Kidney (tissue), 13 donors: ENCODE measurements at regions not wholly inside any gene's neighbourhood (a gene's known extent, or its start where the extent isn't known, plus 50 kb on each side); places are given as distances from the start of the nearest gene placed in this dataset.
A peak's percentile ranks its signal among the peaks of the same experiment; 100 is the strongest.

Source experiments
- DNase-seq, 5 donors: peaks; one replicate each; pipeline ENCODE4 v3.0.0-alpha.2; 2013 to 2020
- FAIRE-seq: peaks from 2 replicates; lab custom pipeline; 2012; peaks lifted over from hg19 to GRCh38; lab: Jason Lieb, UNC
- H3K27ac ChIP-seq, 2 donors: one replicate each; pipeline ENCODE4 v1.7.0; 2013; ENCODE audit warnings: low read depth in 2 of 2, low read length in 2 of 2, inconsistent platforms in 1 of 2
- H3K27me3 ChIP-seq: one replicate; pipeline ENCODE4 v1.7.1; 2013; ENCODE audit warnings: low read length, inconsistent platforms; ENCODE audit not compliant: control insufficient read depth, insufficient read depth
- H3K36me3 ChIP-seq, 3 donors: one replicate each; pipeline versions ENCODE4 v1.7.0 to v1.7.1; 2013; ENCODE audit warnings: low read length in 3 of 3, control low read depth in 1 of 3, inconsistent platforms in 1 of 3; ENCODE audit not compliant: insufficient read depth in 3 of 3, control insufficient read depth in 2 of 3
- H3K4me1 ChIP-seq, 3 donors: one replicate each; pipeline versions ENCODE4 v1.7.0 to v1.7.1; 2013; ENCODE audit warnings: low read length in 3 of 3, inconsistent platforms in 1 of 3, low read depth in 1 of 3; ENCODE audit not compliant: control insufficient read depth in 2 of 3, insufficient read depth in 2 of 3
- H3K4me3 ChIP-seq, 3 donors: one replicate each; pipeline versions ENCODE4 v1.7.0 to v1.8.1; 2013; ENCODE audit warnings: low read length in 3 of 3, control low read depth in 1 of 3, inconsistent platforms in 1 of 3
- H3K9ac ChIP-seq, 3 donors: one replicate each; pipeline versions ENCODE4 v1.7.0 to v1.7.1; 2013; ENCODE audit warnings: low read length in 3 of 3, control low read depth in 1 of 3, inconsistent platforms in 1 of 3
- H3K9me3 ChIP-seq, 3 donors: one replicate each; pipeline versions ENCODE4 v1.7.0 to v1.7.1; 2013; ENCODE audit warnings: low read length in 3 of 3, control low read depth in 1 of 3, inconsistent platforms in 1 of 3; ENCODE audit not compliant: control insufficient read depth in 2 of 3, insufficient read depth in 1 of 3
- intact Hi-C: fragments of 100-400 bp; cut with DNase I; formaldehyde crosslinking; loops from one replicate; pipeline ENCODE4 v1.11.1; 2022
- TF ChIP-seq, protein P1 (sequence below): IDR thresholded peaks from 3 replicates; pipeline ENCODE4 v1.5.1; 2012; ENCODE audit warnings: mild to moderate bottlenecking, moderate library complexity, borderline replicate concordance; ENCODE audit not compliant: insufficient read depth; ENCODE audit errors: extremely low read depth
- donor health status: control.
- donor health status: control.
- donor health status: control.
- donor health status: control.
- donor health status: control.
- donor health status: DM: yes; HTN: yes; CAD: no.
- donor health status: Normal renal cell carcinoma (clear cell type).

DNA sequence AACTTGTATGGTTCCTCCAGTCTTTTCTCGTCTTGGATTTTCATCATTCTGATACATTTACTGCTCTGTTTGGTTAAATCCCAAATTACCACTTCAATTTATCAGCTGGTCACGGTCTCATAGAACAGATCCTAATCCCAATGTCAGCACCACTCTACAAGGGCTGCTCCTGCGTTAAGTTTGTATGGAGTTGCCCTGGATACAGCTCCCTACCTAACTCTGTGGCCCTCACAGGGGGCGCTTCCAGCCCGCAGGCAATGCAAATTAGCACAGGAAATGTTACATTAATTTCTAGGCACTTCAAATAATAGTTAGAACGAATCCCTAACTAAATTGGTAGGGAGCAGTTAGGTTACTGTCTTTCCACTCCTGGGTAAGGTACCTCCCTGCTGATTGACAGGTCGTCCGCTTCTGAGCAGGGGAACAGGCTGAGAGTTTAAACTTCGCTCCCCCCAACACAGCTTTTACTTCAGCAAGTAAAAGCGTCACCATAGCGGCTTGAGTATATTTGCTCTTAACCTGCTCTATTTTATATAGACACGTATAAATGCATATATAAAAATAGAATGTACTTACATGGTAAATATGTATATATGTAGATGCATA is 238.5 kb upstream of the FANCL start:
- FAIRE-seq (no peak), DNase-seq (peak in 4 of 5 donors; percentile 35 to 54 (median 44))
- Histone ChIP-seq H3K27me3 (no peaks in the 10 kb centered on the region), H3K4me1 (no peaks in the 10 kb centered on the region), H3K4me3 (no peak overlapping the region), H3K36me3 (no peaks in the 10 kb centered on the region), H3K9ac (no peak overlapping the region), H3K9me3 (no peaks in the 10 kb centered on the region), H3K27ac (no peak overlapping the region)
- intact Hi-C loops: no loop called here
- TF ChIP-seq, protein P1, sequence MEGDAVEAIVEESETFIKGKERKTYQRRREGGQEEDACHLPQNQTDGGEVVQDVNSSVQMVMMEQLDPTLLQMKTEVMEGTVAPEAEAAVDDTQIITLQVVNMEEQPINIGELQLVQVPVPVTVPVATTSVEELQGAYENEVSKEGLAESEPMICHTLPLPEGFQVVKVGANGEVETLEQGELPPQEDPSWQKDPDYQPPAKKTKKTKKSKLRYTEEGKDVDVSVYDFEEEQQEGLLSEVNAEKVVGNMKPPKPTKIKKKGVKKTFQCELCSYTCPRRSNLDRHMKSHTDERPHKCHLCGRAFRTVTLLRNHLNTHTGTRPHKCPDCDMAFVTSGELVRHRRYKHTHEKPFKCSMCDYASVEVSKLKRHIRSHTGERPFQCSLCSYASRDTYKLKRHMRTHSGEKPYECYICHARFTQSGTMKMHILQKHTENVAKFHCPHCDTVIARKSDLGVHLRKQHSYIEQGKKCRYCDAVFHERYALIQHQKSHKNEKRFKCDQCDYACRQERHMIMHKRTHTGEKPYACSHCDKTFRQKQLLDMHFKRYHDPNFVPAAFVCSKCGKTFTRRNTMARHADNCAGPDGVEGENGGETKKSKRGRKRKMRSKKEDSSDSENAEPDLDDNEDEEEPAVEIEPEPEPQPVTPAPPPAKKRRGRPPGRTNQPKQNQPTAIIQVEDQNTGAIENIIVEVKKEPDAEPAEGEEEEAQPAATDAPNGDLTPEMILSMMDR: no peak

DNA sequence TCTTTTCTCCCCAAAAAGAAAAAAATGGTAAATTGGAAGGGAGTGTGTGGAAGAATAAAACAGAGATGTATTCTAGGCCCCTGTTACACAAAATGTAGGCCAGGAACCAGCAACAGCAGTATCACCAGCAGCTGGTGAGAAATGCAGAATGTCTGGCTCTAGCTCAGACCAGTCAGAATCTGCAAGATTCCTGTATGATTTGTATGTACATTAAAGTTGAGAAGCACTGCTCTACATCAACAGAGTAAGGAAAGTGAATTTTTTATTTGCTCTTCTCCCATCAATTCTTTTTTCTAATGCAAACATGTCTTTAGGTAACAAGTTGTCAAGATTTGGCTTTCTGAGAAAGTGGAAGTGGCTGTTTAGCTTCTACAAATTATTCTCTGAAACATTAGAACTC is 235.4 kb upstream of the FANCL start:
- Histone ChIP-seq H3K4me1 (no peaks in the 10 kb centered on the region), H3K9me3 (no peaks in the 10 kb centered on the region), H3K27me3 (no peaks in the 10 kb centered on the region), H3K27ac (no peak overlapping the region), H3K4me3 (no peak overlapping the region), H3K36me3 (no peaks in the 10 kb centered on the region), H3K9ac (no peak overlapping the region)
- FAIRE-seq: no peak
- intact Hi-C loops: no loop called here
- DNase-seq: no peak
- TF ChIP-seq, protein P1: no peak

DNA sequence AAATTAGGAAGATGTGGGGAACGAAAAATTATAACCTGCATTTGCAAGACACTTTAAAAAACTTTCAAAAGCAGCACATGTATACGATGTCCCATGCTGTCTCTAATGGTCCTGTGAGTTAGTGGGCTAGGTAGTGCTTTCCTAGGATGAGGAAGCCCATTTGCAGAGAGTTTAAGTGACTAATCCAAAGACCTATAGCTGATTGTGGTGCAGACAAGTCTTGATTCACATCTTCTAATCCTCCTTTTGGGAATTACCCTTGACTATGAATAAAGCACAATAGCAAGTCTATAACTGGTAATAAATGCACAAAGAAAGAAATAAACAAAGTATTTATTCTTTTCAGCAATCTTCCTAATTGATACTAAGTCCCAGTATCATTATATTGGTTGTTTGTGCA is 234.6 kb upstream of the FANCL start:
- no peaks in the 10 kb centered on the region for H3K9me3 ChIP-seq
- intact Hi-C loops: no loop called here
- no peak overlapping the region for H3K4me3 ChIP-seq
- no peak overlapping the region for H3K9ac ChIP-seq
- H3K36me3 ChIP-seq: no peaks in the 10 kb centered on the region
- TF ChIP-seq, protein P1: no peak
- no peak for DNase-seq
- no peak for FAIRE-seq
- no peaks in the 10 kb centered on the region for H3K27me3 ChIP-seq
- no peak overlapping the region for H3K27ac ChIP-seq
- H3K4me1 ChIP-seq: no peaks in the 10 kb centered on the region

GRCh38 chr2:58473165-58473564 is 232.0 kb upstream of the FANCL start:
- Histone ChIP-seq H3K27me3 (no peaks in the 10 kb centered on the region), H3K4me1 (no peaks in the 10 kb centered on the region), H3K36me3 (no peaks in the 10 kb centered on the region), H3K9me3 (no peaks in the 10 kb centered on the region), H3K27ac (no peak overlapping the region), H3K4me3 (no peak overlapping the region), H3K9ac (no peak overlapping the region)
- intact Hi-C loops: no loop called here
- TF ChIP-seq, protein P1: no peak
- DNase-seq (no peak), FAIRE-seq (no peak)
